GM10248 (cell line): ENCODE measurements at regions not wholly inside any gene's neighbourhood (a gene's known extent, or its start where the extent isn't known, plus 50 kb on each side); places are given as distances from the start of the nearest gene placed in this dataset.

Experiments
- CTCF ChIA-PET: fragments of 300-600 bp; sonication (Branson Sonifier 250); formaldehyde crosslinking; extraction: SDS; loops from one replicate; lab custom pipeline; 2021; ENCODE audit warnings: antibody characterized with exemption; lab: Yijun Ruan, JAX
- POLR2A ChIA-PET: fragments of 350-650 bp; sonication (Branson Sonifier 250); formaldehyde crosslinking; extraction: SDS; loops from one replicate; lab custom pipeline; 2020; ENCODE audit warnings: antibody characterized with exemption; lab: Yijun Ruan, JAX
- DNase-seq: peaks from one replicate; pipeline ENCODE4 v3.0.0; 2012; ENCODE audit errors: extremely low spot score
- CTCF ChIP-seq: IDR thresholded peaks from 2 replicates; pipeline ENCODE4 v1.5.1; 2012; ENCODE audit warnings: mild to moderate bottlenecking, low read depth; ENCODE audit errors: extremely low read depth, missing control alignments, control extremely low read depth

GRCh38 chr21:41664881-41665765 lies 101.7 kb downstream of the RIPK4 start:
- CTCF ChIA-PET: no interaction called here

GRCh38 chr21:41663805-41664788 lies 102.8 kb downstream of the RIPK4 start:
- TF ChIP-seq CTCF: no peak
- CTCF ChIA-PET: no interaction called here
- POLR2A ChIA-PET: no interaction called here
- DNase-seq: no peak

More at GRCh38 chr21:41664881-41665765, 101.7 kb downstream of the RIPK4 start:
- no peak for TF ChIP-seq CTCF
- POLR2A ChIA-PET: no interaction called here
- no peak for DNase-seq

- no peak for DNase-seq
- CTCF ChIA-PET: no interaction called here
- TF ChIP-seq CTCF: no peak
- POLR2A ChIA-PET: no interaction called here
Measured at GRCh38 chr21:41662761-41663160, 104.1 kb downstream of the RIPK4 start.

- ChIA-PET CTCF (no interaction called here), POLR2A (no interaction called here)
- DNase-seq: no peak
- no peak for TF ChIP-seq CTCF
Measured at GRCh38 chr21:41662161-41662560, 104.7 kb downstream of the RIPK4 start.

GRCh38 chr21:41660748-41661147 lies 106.1 kb downstream of the RIPK4 start:
- TF ChIP-seq CTCF: no peak
- POLR2A ChIA-PET: no interaction called here
- CTCF ChIA-PET: no interaction called here
- no peak for DNase-seq

GRCh38 chr21:41659791-41660560 lies 106.9 kb downstream of the RIPK4 start:
- TF ChIP-seq CTCF: no peak
- DNase-seq: no peak
- CTCF ChIA-PET: no interaction called here
- POLR2A ChIA-PET: no interaction called here
